ENCODE measurements at regions not wholly inside any gene's neighbourhood (a gene's known extent, or its start where the extent isn't known, plus 50 kb on each side); places are given as distances from the start of the nearest gene placed in this dataset.

DNA sequence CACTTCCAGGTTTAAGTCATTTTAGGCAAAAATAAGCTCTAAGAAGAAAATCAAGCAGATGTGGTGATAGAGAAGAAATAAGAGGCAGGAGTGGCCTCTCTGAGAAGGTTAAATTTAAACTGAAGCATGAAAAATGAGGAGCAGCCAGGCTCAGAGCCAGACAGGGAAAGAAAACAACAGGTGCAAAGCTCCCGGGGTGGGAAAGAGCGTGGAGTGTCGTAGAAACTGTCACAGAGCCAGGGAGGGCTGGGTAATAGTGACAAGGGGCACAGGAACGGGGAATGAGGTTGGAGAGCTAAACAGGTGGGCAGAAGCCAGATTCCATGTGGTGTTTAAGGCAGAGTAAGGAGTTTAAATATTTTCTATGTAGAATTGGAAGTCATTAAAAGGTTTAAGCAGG, 132.1 kb upstream of the BLID start:
- ChIA-PET POLR2A (ENCODE audit: unreplicated experiment) (no interaction called here), CTCF (no interaction called here)
- H3K36me3 ChIP-seq (ENCODE audit: low read depth, low read length): no peaks in the 10 kb centered on the region

DNA sequence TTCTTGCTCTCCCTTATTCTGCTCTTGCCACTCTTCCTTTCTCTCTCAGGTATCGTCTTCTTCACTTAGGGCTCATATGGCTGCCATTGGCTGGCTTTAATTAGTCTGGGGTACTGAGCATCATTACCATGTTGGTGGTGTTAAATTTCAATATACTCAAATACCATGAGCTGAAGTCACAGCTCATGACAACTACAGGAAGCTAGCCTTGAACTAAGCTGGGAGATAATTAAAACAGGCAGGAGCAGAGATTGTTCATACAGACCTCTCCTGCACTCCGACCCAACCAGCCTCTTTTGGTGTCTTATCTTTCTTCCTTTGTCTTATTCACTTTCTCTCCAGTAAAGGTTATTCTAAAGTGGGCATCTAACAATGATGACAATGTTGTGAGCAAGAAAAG, 130.9 kb upstream of the BLID start:
- Histone ChIP-seq H3K27ac (ENCODE audit: low read length) (no peak overlapping the region), H3K36me3 (ENCODE audit: low read depth, low read length) (no peaks in the 10 kb centered on the region), H2AFZ (ENCODE audit: low read length) (no peak overlapping the region), H3K9me3 (ENCODE audit: low read length) (no peaks in the 10 kb centered on the region), H4K20me1 (ENCODE audit: low read length) (no peaks in the 10 kb centered on the region), H3K27me3 (ENCODE audit: low read length) (peaks cover 5% of the 10 kb centered on the region; the same call in 1 of the 2 replicates), H3K4me3 (ENCODE audit: low read length) (no peak overlapping the region), H3F3A (ENCODE audit: low read length, unreplicated experiment) (no peaks in the 10 kb centered on the region), H3K4me2 (ENCODE audit: low read length) (no peak overlapping the region), H3K9me2 (replicated peaks; ENCODE audit: low read length) (no peaks in the 10 kb centered on the region), H3K79me2 (ENCODE audit: low read length) (no peaks in the 10 kb centered on the region), H3K4me1 (ENCODE audit: insufficient read depth, low read length) (peaks cover 4% of the 10 kb centered on the region; the same call in 1 of the 2 replicates), H3K9ac (ENCODE audit: low read length) (no peak overlapping the region)
- intact Hi-C loops (cut with micrococcal nuclease): no loop called here
- ChIA-PET CTCF (no interaction called here), POLR2A (ENCODE audit: unreplicated experiment) (no interaction called here)
- no TSS peak for BruUV-seq (replicated peaks)
- no peak for ATAC-seq
- TF ChIP-seq EZH2 (IDR thresholded peaks at IDR 0.05; ENCODE audit: low read length, unreplicated experiment) (no peak), EZH2phosphoT487 (IDR thresholded peaks at IDR 0.05; ENCODE audit: borderline replicate concordance, low read length) (no peak)
- TF ChIP-seq, protein P1, sequence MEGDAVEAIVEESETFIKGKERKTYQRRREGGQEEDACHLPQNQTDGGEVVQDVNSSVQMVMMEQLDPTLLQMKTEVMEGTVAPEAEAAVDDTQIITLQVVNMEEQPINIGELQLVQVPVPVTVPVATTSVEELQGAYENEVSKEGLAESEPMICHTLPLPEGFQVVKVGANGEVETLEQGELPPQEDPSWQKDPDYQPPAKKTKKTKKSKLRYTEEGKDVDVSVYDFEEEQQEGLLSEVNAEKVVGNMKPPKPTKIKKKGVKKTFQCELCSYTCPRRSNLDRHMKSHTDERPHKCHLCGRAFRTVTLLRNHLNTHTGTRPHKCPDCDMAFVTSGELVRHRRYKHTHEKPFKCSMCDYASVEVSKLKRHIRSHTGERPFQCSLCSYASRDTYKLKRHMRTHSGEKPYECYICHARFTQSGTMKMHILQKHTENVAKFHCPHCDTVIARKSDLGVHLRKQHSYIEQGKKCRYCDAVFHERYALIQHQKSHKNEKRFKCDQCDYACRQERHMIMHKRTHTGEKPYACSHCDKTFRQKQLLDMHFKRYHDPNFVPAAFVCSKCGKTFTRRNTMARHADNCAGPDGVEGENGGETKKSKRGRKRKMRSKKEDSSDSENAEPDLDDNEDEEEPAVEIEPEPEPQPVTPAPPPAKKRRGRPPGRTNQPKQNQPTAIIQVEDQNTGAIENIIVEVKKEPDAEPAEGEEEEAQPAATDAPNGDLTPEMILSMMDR (conservative IDR thresholded peaks at IDR 0.05; ENCODE audit: low read depth, low read length): no peak
- no peak for DNase-seq

More for the DNA sequence above, 132.1 kb upstream of the BLID start:
- no peak for TF ChIP-seq EZH2 (IDR thresholded peaks at IDR 0.05; ENCODE audit: low read length, unreplicated experiment)
- no peak for TF ChIP-seq EZH2phosphoT487 (IDR thresholded peaks at IDR 0.05; ENCODE audit: borderline replicate concordance, low read length)
- TF ChIP-seq, protein P1 (conservative IDR thresholded peaks at IDR 0.05; ENCODE audit: low read depth, low read length): no peak
- ATAC-seq (no peak), DNase-seq (no peak)
- no peak overlapping the region for H3K4me2 ChIP-seq (ENCODE audit: low read length)
- no peaks in the 10 kb centered on the region for H3K79me2 ChIP-seq (ENCODE audit: low read length)
- H2AFZ ChIP-seq (ENCODE audit: low read length): no peak overlapping the region
- no peaks in the 10 kb centered on the region for H3K9me3 ChIP-seq (ENCODE audit: low read length)
- H3K9ac ChIP-seq (ENCODE audit: low read length): no peak overlapping the region
- no peaks in the 10 kb centered on the region for H4K20me1 ChIP-seq (ENCODE audit: low read length)
- peaks cover 8% of the 10 kb centered on the region for H3K27me3 ChIP-seq (ENCODE audit: low read length)
- no TSS peak for BruUV-seq (replicated peaks)
- no peaks in the 10 kb centered on the region for H3K9me2 ChIP-seq (replicated peaks; ENCODE audit: low read length)
- H3K4me1 ChIP-seq (ENCODE audit: insufficient read depth, low read length): peaks cover 4% of the 10 kb centered on the region; the same call in 1 of the 2 replicates
- no peak overlapping the region for H3K4me3 ChIP-seq (ENCODE audit: low read length)
- no peaks in the 10 kb centered on the region for H3F3A ChIP-seq (ENCODE audit: low read length, unreplicated experiment)
- intact Hi-C loops (cut with micrococcal nuclease): no loop called here
- no peak overlapping the region for H3K27ac ChIP-seq (ENCODE audit: low read length)

DNA sequence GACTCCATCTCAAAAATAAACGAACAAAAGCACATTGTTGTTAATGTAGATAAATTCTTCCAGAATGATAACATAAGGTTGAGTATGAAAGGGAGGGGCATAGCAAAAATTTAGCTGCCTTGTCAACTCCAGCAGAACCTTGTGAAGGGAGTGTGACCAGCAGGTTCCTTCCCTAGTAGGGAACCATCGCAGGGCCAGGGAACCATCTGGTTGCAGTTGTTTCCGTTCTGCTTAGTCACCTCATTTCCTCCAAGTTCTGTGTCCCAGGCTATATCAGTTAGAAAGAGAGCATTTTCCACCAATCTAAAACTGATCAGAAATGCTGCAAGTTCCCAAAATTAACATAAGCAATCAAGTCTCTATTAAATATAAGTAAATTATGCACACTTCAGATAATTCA, 126.7 kb upstream of the BLID start:
- Histone ChIP-seq H3K79me2 (ENCODE audit: low read length) (no peaks in the 10 kb centered on the region), H3K4me1 (ENCODE audit: insufficient read depth, low read length) (no peaks in the 10 kb centered on the region), H3K4me3 (ENCODE audit: low read length) (no peak overlapping the region), H3K27me3 (ENCODE audit: low read length) (peaks cover 5% of the 10 kb centered on the region; the same call in 1 of the 2 replicates), H3K9ac (ENCODE audit: low read length) (no peak overlapping the region), H3K27ac (ENCODE audit: low read length) (no peak overlapping the region), H3K9me2 (replicated peaks; ENCODE audit: low read length) (no peaks in the 10 kb centered on the region), H4K20me1 (ENCODE audit: low read length) (no peaks in the 10 kb centered on the region), H2AFZ (ENCODE audit: low read length) (no peak overlapping the region), H3K9me3 (ENCODE audit: low read length) (no peaks in the 10 kb centered on the region), H3K36me3 (ENCODE audit: low read depth, low read length) (no peaks in the 10 kb centered on the region), H3F3A (ENCODE audit: low read length, unreplicated experiment) (no peaks in the 10 kb centered on the region), H3K4me2 (ENCODE audit: low read length) (no peak overlapping the region)
- BruUV-seq (replicated peaks): no TSS peak
- intact Hi-C loops (cut with micrococcal nuclease): no loop called here
- ATAC-seq: no peak
- POLR2A ChIA-PET (ENCODE audit: unreplicated experiment): no interaction called here
- DNase-seq: no peak
- CTCF ChIA-PET: no interaction called here
- TF ChIP-seq EZH2phosphoT487 (IDR thresholded peaks at IDR 0.05; ENCODE audit: borderline replicate concordance, low read length): no peak

Measured in PC-3 (cell line).